Left renal pelvis (tissue), 4 donors: ENCODE measurements at regions not wholly inside any gene's neighbourhood (a gene's known extent, or its start where the extent isn't known, plus 50 kb on each side); places are given as distances from the start of the nearest gene placed in this dataset.

ENCODE experiments used
- DNase-seq, 4 donors: peaks; one replicate each; pipeline ENCODE4 v3.0.0-alpha.2; 2013; ENCODE audit warnings: low read depth in 4 of 4, low spot score in 3 of 4

DNA sequence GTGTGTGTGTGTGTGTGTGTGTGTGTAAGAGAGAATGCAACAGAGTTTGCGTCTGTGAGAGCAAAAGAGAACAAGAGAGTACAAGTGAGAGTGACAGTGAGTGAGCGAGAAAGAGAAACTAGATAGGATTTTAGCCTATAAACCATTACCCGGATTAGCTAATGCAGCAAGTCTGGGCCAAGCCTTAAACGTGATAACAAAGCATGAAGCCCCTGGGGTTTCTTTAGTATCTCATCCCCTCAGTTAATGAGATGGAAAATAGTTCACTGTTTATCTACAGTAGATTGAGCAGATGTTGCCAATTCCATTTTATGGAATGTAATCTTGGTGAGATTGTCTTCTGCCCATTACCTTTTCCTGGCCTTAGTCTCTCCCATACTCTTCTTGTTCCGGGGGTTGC lies 114.5 kb downstream of the MAT2B start:
- DNase-seq, result no peak

DNA sequence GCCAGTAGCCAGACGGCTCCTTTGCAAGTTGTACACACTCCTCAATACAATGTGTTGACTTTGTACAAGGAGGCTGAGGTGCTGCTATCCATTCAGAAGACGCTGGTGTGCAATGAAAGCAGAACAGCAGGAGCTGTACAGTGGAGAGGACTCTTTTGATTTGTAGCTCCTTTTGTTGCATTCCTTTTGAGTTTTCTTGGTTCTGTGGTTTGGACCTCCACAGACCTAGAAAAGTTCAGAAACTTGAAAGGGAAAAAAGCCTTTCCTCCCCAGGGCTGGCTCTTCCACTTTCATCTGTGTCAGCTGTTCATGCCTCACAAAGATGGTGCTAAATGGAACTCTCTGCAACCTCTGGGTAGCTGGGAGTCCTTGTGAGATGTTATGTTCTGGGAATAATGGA lies 117.4 kb downstream of the MAT2B start:
- no peak for DNase-seq

DNA sequence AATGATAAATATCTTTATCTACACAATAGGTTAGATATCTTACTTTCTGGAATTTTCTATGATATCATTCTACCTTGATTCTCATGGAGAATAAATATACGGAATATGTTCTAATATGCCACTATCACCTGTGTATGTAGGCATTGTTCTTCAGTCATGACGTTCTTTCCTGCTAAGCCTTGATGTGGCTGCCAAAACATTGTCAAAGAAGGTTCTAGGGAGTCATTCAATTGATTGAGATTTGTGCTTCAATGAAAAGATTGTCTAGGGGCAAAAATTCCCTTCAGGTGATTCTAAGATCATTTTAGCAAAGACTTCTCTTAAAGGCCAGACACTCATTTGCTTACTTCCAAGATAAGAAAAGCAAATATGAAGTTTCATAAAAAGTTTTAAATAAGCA lies 118.1 kb downstream of the MAT2B start:
- DNase-seq, result no peak

DNA sequence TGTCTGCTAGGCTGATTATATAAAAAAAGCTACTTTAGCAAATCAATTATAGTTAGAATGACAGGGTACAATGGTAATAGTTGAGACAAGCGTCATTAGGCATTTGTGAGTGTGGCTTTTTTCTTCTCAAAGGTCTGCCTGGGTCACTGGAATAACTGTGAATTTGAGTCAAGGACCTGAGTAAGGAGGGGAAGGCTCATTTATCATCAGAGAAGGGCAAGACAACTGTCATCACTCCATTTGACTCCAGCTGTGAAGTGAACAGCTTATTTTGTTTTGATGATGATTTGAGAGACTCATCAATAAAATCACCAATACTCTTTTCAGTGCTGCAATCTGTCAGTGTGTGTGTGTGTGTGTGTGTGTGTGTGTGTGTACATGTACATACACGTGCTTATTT lies 118.6 kb downstream of the MAT2B start:
- DNase-seq, result no peak

DNA sequence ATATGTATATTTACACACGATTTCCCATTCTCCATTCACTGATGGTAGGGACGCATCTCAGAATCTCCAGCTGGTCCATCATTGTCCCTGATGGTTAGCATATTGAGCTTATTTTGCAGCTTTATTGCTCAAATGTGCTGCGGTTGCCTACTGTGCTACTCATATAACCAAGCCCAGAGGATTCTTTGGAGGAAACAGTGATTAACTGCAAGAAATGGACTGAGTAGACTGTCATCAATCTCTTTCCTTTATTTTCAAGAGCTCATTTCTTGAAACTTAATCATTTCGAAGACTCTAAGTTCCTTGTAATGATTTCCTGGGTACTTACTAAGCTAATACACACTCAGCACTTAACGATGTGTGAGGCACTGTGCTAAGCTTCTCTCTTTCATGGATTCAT lies 119.0 kb downstream of the MAT2B start:
- DNase-seq, result no peak

DNA sequence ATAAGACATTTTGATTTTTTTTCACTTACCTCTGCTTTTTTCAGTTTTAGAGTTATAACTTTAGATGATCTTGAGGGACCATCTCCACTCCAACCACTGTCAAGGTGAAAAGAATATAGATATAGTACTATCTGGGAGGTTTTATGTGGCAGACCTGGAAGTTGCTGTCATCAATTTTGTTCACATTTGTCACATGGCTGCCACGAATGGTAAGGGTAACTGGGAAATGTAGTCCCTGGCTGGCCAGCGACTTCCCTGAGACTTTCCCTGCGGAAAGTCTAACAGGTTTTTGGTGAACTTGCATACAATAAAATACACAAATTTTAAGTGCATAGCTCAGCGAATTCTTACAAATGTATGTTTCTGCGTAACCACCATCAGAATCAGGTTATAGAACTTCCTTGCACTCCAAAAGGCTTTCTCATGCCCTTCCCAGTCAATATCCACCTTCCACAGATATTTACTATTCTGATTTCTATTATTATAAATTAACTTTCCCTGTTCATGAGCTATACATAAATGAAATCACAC lies 121.5 kb downstream of the MAT2B start:
- no peak for DNase-seq

DNA sequence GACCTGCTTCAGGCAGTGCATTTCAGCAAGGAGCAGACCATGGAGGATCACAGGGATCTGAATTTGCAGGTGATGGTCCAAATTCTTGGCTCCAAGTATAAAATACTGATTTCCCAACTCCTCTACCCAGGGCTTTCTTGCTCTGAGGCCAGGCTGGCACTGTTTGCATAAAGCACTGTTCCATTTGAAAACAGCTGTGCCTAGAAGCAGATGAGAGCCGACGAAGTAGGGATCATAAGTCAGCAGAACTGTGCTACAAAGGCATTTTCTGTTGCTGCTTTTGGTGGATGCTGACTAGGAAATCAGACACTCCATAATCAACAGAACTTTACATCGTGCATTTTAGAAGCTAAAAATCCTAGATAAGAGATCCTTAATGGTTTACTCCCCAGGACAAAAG lies 126.4 kb downstream of the MAT2B start:
- DNase-seq, result no peak

DNA sequence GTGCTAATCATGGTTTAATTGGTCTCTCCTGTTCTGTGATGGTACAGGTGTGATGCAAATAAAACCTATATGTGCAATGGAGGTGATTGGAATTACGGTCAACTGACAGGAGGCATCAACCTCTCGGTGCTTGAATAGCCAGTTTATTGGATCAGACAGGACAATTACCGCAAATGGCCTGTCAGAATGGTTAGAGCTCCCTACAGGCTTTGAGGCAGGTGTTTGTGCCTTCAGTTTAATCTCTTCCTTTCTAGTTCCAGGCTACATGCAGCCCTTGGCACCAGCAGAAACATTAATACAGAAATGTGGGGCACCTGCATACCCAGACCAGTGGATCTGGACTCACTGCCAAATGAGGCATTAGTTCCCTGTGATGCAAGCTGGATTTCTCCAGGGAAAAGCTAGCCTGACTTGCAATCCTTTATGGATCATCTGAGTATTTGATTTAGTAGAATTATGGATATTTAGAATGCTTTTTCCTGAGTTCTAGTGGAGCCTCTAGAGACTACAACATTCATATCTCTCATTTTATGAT lies 128.6 kb downstream of the MAT2B start:
- no peak for DNase-seq

DNA sequence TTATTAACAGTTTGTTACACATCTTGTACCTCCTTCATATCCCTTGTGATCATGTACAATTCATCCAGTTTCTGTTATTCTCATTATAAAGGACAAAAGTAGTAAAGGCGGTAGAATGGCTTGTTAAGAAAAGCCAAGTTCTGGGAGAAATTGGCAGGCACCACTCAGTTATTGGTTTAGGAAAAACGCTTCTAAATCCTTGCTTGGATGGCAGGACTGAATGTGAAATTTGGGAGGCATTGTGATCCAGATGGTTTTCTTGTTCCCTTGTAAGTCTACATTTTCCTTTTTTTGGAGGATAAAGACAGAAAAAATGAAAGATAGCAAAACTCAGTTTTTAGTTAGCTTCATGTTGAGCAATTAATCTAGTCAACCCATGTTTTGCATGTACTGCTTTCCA lies 130.2 kb downstream of the MAT2B start:
- no peak for DNase-seq

DNA sequence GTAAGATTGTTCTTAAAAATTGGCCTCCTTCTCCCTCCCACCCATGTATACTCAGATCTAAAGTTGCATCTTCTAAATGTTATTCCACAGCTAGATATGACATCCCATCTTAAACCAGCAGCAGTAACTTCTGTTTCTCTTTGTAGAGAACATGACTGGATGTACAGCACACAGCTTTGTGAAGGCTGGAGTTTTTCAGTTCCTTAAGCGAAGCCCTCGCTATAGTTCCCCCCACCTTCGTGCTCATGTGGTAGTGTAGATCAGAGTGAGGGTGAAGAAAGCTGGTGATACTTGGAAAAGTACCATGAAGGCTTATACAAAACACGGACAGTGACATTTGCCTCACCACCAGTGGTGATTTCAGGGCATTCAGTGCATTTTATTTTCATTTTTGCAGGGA lies 137.5 kb downstream of the MAT2B start:
- no peak for DNase-seq

DNA sequence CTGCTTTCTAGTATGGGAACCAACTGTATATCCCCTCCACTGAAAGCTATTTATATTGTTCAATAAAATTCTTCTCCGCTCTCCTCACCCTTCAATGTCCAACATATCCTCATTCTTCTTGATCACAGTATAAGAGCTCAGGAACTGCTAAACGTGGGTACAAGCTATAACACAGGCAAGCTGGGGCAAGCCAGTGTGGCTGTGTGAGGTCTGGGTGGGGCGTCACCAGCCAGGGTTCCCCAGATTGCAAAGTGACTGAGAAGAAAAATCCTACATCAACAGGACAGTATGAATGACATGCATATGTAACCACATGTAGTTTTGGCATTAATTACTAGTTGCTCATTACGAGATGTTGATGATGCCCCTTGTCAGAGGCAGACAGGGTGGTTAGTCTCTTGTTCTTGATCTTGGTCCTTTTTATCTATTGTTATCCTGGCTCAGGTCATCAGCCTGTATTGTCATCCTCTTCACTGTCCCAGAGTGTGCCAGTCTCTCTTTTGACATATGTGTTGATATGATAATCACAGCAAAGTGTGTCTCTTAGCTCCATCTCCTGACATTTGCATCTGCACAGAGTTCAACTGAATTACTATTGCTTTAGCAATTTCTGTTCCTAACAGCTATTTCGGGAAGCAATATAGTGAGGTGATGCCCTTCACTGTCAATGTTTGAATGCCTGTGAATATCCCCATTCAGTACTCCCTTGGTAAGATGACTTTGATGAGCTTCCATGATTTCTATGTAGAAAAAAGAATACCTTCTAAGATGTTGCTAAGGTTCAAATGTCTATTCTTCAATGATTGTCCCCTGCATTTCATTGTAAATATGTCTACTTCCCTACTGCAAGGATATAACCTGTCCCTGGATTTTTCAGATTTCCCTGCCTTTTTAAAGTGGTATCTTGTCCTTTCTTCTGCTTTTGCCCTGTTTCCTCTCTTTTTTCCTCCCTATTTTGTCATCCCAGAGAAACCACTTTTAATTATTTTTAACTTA lies 140.3 kb downstream of the MAT2B start:
- DNase-seq, result no peak

DNA sequence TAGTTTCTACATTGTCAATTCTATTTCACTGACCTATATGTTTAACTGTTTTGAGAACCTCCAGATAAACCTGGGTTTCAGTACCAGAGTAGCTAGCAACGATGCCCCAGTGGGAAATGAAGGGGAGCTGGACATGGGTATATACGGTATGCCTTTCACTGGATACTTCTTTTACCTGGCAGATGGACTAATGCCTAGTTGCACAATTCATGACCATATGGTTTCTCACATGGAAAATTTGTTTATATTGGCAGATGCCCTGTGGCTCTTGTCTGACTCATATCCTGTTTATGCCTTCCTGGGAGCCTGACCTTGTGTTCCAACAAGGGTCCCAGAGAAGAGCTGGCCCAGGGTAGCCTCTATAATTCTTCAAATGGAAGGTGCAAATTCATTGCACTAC lies 144.1 kb downstream of the MAT2B start:
- no peak for DNase-seq

DNA sequence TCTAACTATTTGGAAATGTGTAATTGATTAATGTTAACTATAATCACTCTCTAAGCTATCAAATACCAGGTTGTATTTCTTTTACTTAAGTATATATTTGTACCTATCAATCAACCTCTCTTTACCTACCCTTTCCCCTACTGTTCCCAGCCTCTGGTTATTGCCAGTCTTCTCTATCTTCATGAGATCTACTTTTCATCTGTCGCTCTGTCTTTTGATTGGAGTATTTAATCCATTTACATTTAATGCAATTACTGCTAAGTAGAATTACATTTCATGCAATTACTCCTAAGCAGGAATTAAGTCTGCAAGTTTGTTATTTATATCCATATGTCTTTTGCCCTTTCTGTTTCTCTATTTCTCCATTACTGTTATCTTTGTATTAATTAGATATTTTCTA lies 148.1 kb downstream of the MAT2B start:
- no peak for DNase-seq

DNA sequence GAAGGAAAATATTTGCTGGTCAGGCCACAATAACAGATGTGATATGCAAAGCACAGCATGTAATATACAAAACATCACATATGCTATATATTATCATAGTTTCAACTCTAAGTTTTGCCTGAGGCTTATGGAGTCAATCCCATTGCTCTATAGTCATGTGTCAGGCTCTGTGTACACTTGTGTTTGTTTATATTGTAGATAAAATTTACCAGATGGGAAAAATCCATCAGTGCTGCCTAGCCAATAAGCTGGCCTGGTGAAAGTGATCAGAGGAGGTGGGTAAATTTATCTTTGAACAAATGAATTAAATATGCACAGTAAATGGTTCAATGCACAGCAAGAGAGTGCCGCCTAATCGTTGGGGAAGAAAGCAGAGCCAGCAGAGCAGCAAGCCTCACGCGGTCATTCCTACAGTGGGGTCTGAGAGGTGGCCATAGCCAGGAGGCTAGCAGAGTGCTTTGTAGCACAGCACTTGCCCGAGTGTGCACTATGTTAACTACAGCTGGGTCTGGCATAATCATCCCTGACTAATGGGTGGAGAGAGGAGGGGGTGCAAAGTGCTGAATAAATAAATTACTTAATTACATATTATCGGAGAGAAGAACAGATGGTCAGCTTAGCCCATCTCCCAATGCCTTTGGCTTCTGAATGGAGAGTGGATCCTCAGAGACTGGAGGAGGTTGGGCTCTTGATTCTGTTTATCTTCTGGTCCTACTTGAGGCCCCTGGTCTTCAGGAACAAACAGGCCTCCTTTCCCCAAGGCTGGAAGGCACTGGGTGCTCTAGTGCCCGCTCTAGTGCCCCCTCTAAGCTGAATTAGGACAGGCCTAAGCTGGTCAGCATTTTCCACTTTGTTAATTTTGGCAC lies 153.5 kb downstream of the MAT2B start:
- DNase-seq, result no peak

DNA sequence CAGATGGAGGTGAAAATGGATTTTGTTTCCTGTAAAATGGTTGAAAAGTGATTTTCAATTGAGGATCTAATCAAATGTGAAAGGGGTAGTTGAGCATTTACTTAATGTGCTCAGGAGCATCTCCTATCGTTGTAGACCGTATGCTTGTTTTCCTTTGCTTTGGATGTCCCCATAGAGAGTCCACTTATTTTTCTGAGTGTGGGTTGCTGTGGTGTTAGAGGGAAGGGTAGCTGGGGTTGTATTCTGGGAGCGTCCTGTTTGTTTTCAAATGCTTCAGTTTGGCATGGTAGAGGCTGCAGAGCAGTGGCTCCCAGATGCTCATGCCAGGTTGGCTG lies 154.1 kb downstream of the MAT2B start:
- DNase-seq, result no peak

DNA sequence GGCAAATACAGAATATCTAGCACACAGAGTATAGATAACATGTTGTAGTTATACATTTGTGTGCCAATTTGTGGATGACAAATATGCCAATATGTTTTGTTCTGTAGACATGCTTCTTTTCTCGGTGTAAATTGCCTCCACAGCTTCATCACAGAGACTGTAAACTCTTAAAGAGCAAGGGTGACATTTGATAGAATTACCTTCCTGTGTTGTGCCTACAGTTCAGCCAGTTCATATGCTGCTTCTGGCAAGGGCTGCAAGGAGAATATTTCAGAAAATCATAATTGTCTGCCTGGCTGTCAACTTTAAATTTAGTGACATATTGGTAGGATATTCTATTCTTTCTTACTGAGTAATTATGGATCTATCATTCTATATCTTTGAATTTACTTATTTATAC lies 155.1 kb downstream of the MAT2B start:
- no peak for DNase-seq

DNA sequence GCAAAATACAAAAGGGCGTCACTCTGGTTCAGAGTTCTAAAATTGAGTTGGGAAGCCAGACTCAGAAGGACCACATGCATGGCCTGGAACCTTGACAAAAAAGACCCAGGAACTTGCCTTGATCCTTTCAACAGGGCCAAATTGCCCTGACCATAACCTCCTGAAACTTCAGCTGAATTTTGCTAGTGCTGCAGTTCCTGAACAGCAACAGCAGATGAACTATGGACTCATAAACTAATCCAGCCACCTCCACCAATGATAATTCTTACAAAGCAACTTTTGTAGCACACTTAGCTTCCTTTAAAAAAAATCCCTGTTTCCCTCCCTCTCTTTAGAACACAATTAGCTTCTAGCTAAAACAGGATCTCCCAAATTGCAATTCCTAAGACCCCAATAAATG lies 155.9 kb downstream of the MAT2B start:
- DNase-seq, result no peak

DNA sequence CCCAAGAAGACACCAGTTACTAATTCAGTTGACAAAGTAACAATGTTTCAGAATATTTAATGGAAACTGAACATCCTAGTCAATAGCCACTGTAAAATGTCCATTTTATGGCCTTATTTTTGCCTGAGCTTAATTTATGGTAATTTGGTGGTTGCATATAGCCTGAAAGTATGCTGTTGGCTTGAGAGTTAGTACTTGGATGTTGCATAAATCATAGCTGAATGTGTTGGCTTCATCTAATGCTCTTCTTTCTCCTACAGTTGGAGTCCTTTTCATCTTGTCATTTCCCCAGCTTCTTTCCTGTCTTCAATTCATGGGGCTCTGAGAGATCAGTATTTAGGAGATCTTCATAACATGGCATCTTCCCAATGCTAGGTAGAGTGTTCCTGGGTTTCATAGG lies 164.6 kb downstream of the MAT2B start:
- no peak for DNase-seq

DNA sequence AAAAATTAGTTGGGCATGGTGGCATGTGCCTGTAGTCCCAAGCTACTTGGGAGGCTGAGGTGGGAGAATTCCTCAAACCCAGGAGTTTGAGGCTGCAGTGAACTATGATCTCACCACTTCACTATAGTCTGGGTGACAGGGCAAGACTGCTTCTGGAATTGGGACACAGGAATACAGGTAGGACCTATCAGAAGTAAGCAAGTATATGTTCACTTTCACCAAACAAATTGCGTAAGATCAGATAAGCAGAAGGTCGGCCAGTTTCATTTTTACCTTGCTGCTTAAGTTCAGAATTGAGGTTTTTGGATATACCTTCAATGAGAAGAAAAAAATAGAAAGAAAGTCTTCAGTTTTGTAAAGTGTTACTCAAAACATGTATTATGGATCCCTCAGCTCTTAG lies 171.7 kb downstream of the MAT2B start:
- no peak for DNase-seq

DNA sequence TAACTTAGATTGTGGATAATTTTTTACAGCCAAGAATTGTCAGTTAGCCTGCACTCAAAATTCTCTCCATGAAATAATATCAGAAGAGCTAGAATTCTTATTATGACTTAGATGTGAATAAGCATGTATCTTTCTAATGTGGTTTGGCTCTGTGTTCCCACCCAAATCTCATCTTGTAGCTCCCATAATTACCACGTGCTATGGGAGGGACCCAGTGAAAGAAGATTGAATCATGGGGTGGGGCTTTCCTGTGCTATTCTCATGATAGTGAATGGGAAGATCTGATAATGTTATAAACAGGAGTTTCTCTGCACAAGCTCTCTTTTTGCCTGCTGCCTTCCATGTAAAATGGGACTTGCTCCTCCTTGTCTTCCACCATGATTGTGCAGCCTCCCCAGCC lies 176.8 kb downstream of the MAT2B start:
- DNase-seq, result no peak

DNA sequence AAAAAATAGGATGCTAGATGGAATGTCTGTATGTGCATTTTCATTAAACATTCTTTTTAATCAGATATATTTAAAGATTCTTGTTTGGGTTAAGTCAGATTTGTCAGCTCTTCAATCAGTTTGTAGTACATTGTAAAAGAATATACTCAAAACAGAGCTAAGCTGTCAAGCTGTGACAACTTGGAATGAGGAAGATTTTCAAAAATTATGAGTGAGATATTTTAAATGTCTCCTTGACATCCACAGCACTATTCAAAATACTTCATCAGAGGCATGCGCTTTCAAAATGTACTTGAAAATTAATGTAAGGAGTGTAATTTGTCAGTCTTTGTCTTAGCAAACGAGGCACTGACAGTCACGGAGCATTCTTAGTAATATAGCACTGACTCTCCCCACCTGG lies 182.0 kb downstream of the MAT2B start:
- no peak for DNase-seq
